GM12878 (cell line): ENCODE measurements at regions not wholly inside any gene's neighbourhood (a gene's known extent, or its start where the extent isn't known, plus 50 kb on each side); places are given as distances from the start of the nearest gene placed in this dataset.

Source experiments
- ATAC-seq: fragments of 200-7000 bp; cut with Tn5 transposase; 3 replicates; pipeline ENCODE4 v1.9.1; 2020; ENCODE audit warnings: mild to moderate bottlenecking, moderate library complexity
- BruUV-seq: library from RNA; stranded (reverse); fragments of 400-500 nt; replicated peaks from 2 replicates; lab custom pipeline; 2021; lab: Mats Ljungman, UMichigan
- CTCF ChIA-PET: fragments of 300-600 bp; sonication (Branson Sonifier 250); formaldehyde crosslinking; extraction: SDS; loops from one replicate; lab custom pipeline; 2021; ENCODE audit warnings: inconsistent platforms; lab: Yijun Ruan, JAX
- POLR2A ChIA-PET: fragments of 350-600 bp; formaldehyde crosslinking; extraction: SDS; loops from one replicate; lab custom pipeline; 2021; ENCODE audit warnings: inconsistent platforms; lab: Charles Lee
- RAD21 ChIA-PET: fragments of 300-600 bp; sonication (Branson Sonifier 250); formaldehyde crosslinking; loops from one replicate; lab custom pipeline; 2023; ENCODE audit warnings: antibody characterized with exemption; ENCODE audit not compliant: unreplicated experiment; lab: Charles Lee
- SMC1A ChIA-PET: fragments of 300-600 bp; sonication (Branson Sonifier 250); formaldehyde crosslinking; loops from one replicate; lab custom pipeline; 2023; ENCODE audit not compliant: unreplicated experiment, uncharacterized antibody; lab: Charles Lee
- DNase-seq: peaks from one replicate; pipeline ENCODE4 v3.0.0-alpha.2; 2011; ENCODE audit warnings: low read depth, low spot score
- FAIRE-seq: peaks from 3 replicates; lab custom pipeline; 2011; peaks lifted over from hg19 to GRCh38; lab: Jason Lieb, UNC
- H2AFZ ChIP-seq: 2 replicates; pipeline ENCODE4 v1.6.0; 2011; ENCODE audit warnings: low read depth, low read length, control low read depth; ENCODE audit not compliant: control insufficient read depth
- H3K27ac ChIP-seq: 2 replicates; pipeline ENCODE4 v1.5.1; 2011; ENCODE audit warnings: control low read depth; ENCODE audit not compliant: control insufficient read depth, insufficient read depth
- H3K27me3 ChIP-seq, 2 experiments: replicated peaks in 1 of 2; 2 replicates each; pipeline versions ENCODE4 v1.6.0 to v1.6.1; 2011; ENCODE audit warnings: low read length in 1 of 2; ENCODE audit not compliant: control insufficient read depth in 2 of 2, insufficient read depth in 2 of 2
- H3K36me3 ChIP-seq, 2 experiments: 2 replicates each; pipeline ENCODE4 v1.5.1; 2011; ENCODE audit warnings: low read length in 1 of 2; ENCODE audit not compliant: control insufficient read depth in 2 of 2, insufficient read depth in 2 of 2
- H3K4me1 ChIP-seq: 2 replicates; pipeline ENCODE4 v1.6.1; 2011; ENCODE audit warnings: mild to moderate bottlenecking, low read length, moderate library complexity, mixed read lengths; ENCODE audit not compliant: control insufficient read depth, insufficient read depth
- H3K4me2 ChIP-seq: 2 replicates; pipeline ENCODE4 v1.6.0; 2011; ENCODE audit warnings: control low read depth; ENCODE audit not compliant: control insufficient read depth, insufficient read depth
- H3K4me3 ChIP-seq: fragments of 200-600 bp; sonication (generic); 2 replicates; pipeline ENCODE4 v1.5.1; 2016
- H3K79me2 ChIP-seq: 2 replicates; pipeline ENCODE4 v1.6.0; 2011; ENCODE audit warnings: low read length; ENCODE audit not compliant: control insufficient read depth, insufficient read depth
- H3K9ac ChIP-seq: 2 replicates; pipeline ENCODE4 v1.8.0; 2011; ENCODE audit warnings: low read length, control low read depth, mixed read lengths; ENCODE audit not compliant: control insufficient read depth, insufficient read depth
- H3K9me3 ChIP-seq: replicated peaks from 3 replicates; pipeline ENCODE4 v1.5.1; 2011; ENCODE audit warnings: mild to moderate bottlenecking, low read length; ENCODE audit not compliant: control insufficient read depth, insufficient read depth
- H4K20me1 ChIP-seq: 2 replicates; pipeline ENCODE4 v1.6.0; 2011; ENCODE audit not compliant: control insufficient read depth, insufficient read depth
- E2F4 ChIP-seq: IDR thresholded peaks from 2 replicates; pipeline ENCODE4 v1.6.1; 2012; ENCODE audit warnings: low read depth, low read length, improper control_type of control experiment
- IKZF1 ChIP-seq: fragments of 450-650 bp; conservative IDR thresholded peaks from 2 replicates; pipeline ENCODE4 v1.6.1; 2017; ENCODE audit warnings: antibody characterized with exemption, mild to moderate bottlenecking
- NFYA ChIP-seq: IDR thresholded peaks from 2 replicates; pipeline ENCODE4 v1.6.1; 2011; ENCODE audit warnings: low read depth, mild to moderate bottlenecking, low read length, improper control_type of control experiment, borderline replicate concordance
- WGBS: methylation state at CpG from one replicate; pipeline ENCODE4 v1.1.6; 2016; ENCODE audit warnings: low lambda C conversion rate; ENCODE audit not compliant: insufficient replicate concordance, insufficient coverage; ENCODE audit errors: missing lambda C conversion rate; 5-methylcytosine and 5-hydroxymethylcytosine counted together
- in situ Hi-C: fragments of 300-500 bp; cut with MboI; formaldehyde crosslinking; loops from 9 replicates; pipeline ENCODE4 v1.14.3; 2018; ENCODE audit warnings: mixed read lengths
- intact Hi-C: fragments of 100-400 bp; cut with micrococcal nuclease; formaldehyde crosslinking; loops from one replicate; pipeline ENCODE4 v1.14.2; 2022; ENCODE audit not compliant: unreplicated experiment
- TF ChIP-seq, protein P1 (sequence below), 3 experiments: IDR thresholded peaks in 2 of 3; conservative IDR thresholded peaks in 1 of 3; 2 replicates each; pipeline ENCODE4 v1.5.1; 2011; ENCODE audit warnings: low read depth in 3 of 3, low read length in 3 of 3, mild to moderate bottlenecking in 3 of 3, control low read depth in 2 of 3, moderate library complexity in 2 of 3, inconsistent platforms in 1 of 3, mixed read lengths in 1 of 3; ENCODE audit not compliant: control insufficient read depth in 2 of 3, insufficient read depth in 1 of 3; ENCODE audit errors: extremely low read depth in 1 of 3

DNA sequence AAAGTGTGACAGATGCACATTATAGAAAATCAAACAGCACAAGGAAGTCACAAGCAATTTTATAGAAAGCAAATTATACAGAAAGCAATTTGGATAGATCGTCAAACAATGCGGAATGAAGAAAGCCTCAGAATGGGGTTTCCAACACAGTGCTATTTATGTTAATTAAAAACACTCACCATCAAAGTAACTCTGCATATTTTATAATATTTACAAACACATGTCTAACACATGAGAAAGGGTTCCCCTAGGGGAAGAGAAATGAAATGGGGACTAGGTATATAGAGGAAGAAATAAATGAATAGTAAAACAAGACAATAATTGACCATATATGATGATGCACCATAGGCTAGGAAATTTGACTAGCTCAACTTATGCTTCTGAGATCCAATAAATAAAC lies 171.2 kb upstream of the XYLT1 start:
- in situ Hi-C loops, result no loop called here
- no peak for FAIRE-seq
- no TSS peak for BruUV-seq

More for the DNA sequence above, 171.2 kb upstream of the XYLT1 start:
- ChIA-PET RAD21 (no interaction called here), CTCF (no interaction called here), SMC1A (interaction anchor here (0.5 kb wide), 1 partner anchor 384 kb away, joined by 3 read pairs; no protein-coding TSS in a partner anchor), POLR2A (no interaction called here)
- ATAC-seq (no peak), DNase-seq (no peak)
- Histone ChIP-seq H3K4me3 (no peak overlapping the region), H3K4me2 (no peak overlapping the region), H3K27ac (no peak overlapping the region), H3K4me1 (no peaks in the 10 kb centered on the region), H3K36me3 (no peaks in the 10 kb centered on the region), H4K20me1 (no peaks in the 10 kb centered on the region), H3K9me3 (no peaks in the 10 kb centered on the region; the same call in 2 of the 3 replicates), H3K79me2 (no peaks in the 10 kb centered on the region), H2AFZ (no peak overlapping the region), H3K27me3 (no peaks in the 10 kb centered on the region; a peak in 1 of 4 replicates), H3K9ac (no peak overlapping the region)
- intact Hi-C loops, result no loop called here
- TF ChIP-seq, protein P1, sequence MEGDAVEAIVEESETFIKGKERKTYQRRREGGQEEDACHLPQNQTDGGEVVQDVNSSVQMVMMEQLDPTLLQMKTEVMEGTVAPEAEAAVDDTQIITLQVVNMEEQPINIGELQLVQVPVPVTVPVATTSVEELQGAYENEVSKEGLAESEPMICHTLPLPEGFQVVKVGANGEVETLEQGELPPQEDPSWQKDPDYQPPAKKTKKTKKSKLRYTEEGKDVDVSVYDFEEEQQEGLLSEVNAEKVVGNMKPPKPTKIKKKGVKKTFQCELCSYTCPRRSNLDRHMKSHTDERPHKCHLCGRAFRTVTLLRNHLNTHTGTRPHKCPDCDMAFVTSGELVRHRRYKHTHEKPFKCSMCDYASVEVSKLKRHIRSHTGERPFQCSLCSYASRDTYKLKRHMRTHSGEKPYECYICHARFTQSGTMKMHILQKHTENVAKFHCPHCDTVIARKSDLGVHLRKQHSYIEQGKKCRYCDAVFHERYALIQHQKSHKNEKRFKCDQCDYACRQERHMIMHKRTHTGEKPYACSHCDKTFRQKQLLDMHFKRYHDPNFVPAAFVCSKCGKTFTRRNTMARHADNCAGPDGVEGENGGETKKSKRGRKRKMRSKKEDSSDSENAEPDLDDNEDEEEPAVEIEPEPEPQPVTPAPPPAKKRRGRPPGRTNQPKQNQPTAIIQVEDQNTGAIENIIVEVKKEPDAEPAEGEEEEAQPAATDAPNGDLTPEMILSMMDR (IDR thresholded peaks at IDR 0.05 in 2 of 3, conservative IDR thresholded peaks at IDR 0.05 in 1 of 3; ENCODE audit: control insufficient read depth in 2 of 3, extremely low read depth in 1 of 3, insufficient read depth in 1 of 3, low read depth in 3 of 3, low read length in 3 of 3), result no peak
- no peak for TF ChIP-seq IKZF1
- TF ChIP-seq E2F4, result no peak
- no peak for TF ChIP-seq NFYA
- 94% methylated on average over 2 of the region's 2 CpGs for WGBS
